Activated CD4-positive, alpha-beta T cell treated with anti-CD3 and anti-CD28 coated beads, Interleukin-2, Interleukin-4, amounts not matched to agents 100 ng/mL and 50 ng/mL, durations not matched to agents 16 hours and 8 hours (primary cell): ENCODE measurements at regions not wholly inside any gene's neighbourhood (a gene's known extent, or its start where the extent isn't known, plus 50 kb on each side); places are given as distances from the start of the nearest gene placed in this dataset.
A peak's percentile ranks its signal among the peaks of the same experiment; 100 is the strongest.
"Not testable (repeated sequence)": the region's sequence is repeated elsewhere in the genome, so short reads cannot be mapped to it uniquely, and the experiment has no call there.

ENCODE experiments used
- DNase-seq: peaks from one replicate; pipeline ENCODE4 v3.0.0-alpha.2; 2020; ENCODE audit warnings: low spot score

DNA sequence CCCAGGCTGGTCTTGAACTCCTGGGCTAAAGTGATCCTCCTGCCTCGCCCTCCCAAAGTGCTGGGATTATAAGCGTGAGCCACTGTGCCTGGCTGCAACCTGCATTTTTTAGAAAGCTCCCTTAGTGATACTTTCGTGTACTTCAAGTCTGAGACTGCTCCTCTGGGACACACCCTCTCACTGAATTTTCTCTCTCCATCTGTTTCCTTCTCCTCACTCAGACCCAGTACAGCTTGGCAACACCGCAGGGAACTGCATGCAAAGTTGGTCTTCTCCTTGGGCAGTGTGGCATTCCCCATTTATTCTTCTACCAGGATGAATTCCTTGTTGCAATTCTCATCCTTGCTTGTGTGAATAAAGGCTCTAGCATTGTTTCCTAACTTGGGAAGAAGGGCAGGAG is 175.9 kb downstream of the LPIN1 start:
- no peak for DNase-seq

DNA sequence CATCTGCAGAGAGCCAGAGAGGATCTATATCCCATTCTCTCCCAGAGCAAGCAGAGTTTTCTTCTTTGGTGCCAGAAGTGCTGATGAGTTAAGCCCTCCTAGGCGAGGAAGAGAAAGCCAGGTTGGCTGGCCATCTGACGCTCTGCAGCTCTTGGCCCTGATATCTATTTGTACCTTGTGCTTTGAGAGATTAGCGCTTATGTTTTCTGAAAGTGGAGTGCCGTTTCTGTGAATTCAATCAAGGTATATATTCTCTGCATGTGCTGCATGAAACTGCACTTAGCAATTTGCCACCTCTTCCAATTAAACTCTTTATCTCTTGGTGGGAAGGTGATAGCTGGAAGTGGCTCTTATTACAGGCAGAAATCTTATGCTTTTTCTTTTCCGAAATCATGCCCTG is 177.5 kb downstream of the LPIN1 start:
- no peak for DNase-seq

DNA sequence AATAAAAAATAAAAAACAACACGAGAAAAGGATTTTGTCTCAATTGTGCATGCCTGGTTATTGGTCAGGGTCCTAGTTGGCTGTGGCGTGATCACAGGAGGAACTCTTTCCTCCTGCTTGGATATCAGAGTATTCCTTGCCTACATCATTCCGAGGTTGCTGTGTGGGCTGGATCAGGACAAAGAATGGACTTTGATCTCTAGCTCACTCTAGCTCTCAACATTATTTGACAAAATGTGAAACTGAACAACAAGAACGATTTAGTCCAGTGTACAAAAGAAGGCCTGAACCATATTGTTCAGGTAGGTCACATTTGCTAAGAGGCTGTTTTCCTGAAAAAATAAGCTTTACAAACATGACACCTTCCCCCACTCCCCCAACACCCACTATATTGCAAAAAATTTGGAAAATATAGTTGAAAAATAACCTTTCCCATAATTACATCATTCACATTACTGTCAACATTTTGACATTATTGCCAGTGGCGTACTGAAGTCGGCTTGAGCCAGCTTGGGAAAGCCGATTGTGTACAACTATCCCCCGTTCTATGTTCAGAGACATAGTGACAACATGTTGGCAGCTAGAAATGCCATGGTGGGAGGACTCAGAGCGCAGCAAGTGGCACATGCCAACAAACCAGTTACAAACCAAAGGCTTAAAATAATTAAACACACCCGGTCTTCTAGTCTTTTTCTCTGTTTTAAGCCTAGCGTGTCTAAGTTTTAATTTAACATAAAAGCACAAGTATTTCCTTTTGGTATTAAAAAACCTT is 179.0 kb downstream of the LPIN1 start:
- no peak for DNase-seq

DNA sequence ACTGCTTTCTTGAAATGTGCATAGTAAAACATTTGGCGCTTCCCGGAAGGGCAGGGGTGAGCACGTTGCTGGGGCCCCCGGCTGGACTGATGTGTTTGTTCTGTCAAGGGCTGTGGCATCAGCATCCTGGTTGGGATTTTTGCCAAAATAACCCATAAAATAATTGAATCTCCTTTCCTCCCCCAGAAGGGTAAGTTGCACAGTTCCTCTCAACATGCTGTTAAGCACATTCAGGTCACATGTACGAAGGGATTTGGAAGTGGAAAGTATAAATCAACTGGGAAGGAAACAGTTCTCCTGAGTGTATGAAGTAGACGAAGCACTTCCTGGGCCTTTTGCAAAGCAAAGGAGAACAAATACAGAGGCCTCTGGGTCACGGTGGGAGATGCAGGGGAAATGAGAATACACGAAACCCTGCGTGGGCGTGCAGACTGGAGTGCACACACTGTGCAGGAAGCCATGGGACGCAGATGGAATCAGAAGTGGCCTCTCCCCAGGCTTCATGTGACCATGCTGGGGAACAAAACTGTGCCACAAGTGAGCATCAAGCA is 183.9 kb downstream of the LPIN1 start:
- DNase-seq = no peak

DNA sequence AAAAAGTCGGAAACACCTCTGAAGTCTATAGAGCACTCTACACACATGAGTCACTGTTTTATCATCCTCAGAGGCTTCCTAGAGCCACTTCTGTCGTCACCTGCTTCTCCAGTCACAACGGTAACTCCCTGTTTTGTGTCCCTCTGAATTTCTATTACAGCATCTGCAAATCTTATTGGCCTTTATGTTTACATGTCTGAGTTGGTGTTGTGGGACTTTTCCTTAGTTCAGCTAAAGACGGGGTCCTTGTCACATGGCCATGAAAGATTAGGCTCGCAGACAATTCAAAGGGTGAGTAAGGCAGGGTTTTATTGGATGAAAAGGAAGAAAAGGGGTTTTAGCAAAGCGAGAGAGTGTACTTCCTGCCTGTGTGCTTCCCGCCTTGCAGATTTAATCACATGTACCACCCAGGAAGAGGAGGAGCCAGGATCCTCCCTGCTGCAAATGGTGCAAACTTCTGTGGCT is 185.6 kb downstream of the LPIN1 start:
- no peak for DNase-seq

DNA sequence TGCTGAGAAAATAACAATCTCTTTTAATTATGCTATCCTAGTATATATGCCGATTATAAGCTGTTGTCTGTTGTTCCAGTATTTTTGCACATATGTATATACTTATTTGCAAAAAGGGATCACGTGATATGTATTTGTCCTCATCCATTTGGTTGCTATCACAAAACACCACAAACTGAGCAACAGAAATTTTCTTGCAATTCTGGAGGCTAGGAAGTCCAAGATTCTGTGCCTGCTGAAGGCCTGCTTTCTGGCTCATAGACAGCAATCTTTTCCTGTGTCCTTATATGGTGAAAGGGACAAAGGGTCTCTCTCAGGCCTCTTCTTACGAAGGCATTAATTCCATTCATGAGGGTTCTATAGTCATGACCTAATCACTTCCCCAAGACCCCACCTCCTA is 186.5 kb downstream of the LPIN1 start:
- DNase-seq = no peak

DNA sequence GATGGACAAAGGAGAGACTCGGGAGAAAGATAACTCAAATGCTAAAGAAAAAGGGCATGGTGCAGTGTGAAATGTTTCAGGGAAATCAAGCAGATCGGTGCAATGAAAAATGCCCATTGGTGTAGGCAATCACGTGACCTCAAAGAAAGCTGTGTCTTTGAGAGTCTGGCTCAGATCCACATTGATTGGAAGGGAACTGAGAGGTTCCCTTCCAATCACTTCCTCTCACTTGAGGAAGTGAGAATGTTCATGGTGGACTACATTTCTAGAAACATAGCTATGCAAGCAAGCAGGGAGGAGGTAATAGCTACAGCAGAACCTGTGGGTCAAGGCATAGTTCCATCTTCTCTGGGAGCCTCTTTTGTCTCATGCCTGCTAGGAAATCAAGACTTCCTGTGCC is 187.4 kb downstream of the LPIN1 start:
- DNase-seq = no peak

DNA sequence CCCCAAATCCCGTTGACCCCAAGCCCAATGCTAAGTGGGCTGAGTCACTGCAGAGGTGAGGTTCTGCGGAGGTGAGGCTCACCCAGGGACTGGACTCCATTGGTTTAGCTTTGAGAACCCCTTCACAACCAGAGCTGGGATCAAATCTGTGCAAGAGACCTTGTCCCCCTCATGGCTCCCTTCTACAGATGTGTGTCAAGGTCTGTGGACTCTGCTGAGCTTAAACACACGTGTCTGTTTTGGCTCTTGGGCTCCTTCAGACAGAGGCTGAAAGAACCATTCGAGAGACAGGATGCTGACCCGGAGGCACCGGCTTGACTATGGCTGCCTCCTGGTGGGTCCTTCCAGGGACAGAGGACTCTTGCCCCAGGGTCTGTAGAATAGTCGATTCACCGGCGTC is 190.3 kb downstream of the LPIN1 start:
- no peak for DNase-seq

DNA sequence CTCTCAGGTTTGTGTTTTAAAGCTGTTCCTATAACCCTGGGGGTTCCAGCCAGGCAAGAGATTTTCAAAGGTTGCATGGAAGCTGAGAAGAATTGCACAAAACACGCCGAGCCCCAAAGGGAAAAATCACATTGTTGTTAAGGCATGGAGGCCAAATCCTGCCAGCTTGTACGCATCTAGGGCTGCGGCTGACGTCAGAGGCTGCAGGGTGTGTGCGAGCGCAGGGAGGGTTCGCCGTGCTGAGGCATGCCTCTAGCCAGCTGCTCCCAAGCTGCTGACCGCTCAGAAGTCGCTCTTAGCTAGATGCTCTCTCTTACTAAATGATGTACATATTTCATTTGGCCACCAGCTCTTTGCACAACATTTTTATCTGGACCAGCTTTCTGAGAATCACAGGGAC is 191.8 kb downstream of the LPIN1 start:
- no peak for DNase-seq

DNA sequence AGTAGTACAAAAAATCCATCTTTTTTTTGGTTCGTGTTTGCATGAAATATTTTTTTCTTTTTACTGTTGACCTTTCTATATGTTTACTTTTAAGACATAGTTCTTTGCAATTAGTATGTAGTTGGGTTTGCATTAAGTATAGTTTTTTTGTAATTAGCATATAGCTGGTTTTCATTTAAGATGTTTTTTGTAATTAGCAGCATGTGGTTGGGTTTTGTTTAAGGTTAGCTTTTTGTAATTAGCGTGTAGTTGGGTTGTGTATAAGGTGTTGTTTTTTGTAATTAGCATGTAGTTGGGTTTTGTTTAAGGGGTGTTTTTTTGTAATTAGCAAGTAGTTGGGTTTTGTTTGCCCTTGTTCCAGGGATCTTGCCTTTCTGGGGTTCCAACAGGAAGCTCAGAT is 193.1 kb downstream of the LPIN1 start:
- no peak for DNase-seq

DNA sequence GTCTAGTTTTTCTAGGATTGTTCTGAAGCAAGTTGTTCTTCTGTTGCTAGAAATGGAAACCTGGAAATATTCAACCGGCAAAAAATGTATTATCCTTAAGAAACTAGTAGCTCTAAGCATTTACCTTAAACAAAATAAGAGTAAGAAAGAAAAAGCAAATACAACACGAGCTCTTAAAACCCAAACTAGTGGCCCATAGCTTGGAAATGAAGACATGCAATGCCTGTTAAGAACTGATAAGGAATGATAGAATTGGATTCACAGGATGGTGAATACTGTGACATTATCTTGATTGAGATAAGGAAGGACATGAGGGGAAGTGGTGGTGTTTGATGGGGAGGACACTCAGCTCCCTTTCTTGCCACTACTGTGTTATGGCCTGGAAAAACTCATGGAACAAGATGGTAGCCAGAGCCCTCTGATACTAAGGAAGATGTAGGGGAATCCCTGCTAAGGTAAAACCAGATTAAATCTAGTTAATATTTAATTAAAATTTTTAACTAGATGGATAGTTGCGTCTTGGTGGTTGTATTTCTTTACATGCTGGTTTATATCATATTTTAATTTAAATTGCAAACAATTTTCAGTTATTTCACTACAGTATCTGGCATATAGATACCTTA is 193.8 kb downstream of the LPIN1 start:
- no peak for DNase-seq

DNA sequence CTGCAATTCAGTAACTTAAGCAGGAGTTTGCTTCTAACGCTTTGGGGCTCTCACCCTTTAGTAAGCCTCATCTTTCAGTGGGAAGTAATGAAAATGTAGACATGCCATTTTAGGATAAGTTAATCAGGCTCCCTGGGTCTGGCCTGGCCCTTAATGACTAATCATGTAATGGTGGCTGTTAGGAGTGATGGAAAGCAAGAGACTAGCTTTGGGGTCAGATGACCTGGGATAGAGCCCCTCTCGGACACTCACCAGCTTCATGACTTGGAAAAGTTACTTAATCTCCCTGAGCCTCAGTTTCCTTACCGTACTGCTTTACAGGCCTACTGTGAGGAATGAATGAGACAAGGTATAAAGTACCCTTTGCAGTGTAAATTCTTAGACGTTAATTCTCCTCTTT is 194.4 kb downstream of the LPIN1 start:
- no peak for DNase-seq

DNA sequence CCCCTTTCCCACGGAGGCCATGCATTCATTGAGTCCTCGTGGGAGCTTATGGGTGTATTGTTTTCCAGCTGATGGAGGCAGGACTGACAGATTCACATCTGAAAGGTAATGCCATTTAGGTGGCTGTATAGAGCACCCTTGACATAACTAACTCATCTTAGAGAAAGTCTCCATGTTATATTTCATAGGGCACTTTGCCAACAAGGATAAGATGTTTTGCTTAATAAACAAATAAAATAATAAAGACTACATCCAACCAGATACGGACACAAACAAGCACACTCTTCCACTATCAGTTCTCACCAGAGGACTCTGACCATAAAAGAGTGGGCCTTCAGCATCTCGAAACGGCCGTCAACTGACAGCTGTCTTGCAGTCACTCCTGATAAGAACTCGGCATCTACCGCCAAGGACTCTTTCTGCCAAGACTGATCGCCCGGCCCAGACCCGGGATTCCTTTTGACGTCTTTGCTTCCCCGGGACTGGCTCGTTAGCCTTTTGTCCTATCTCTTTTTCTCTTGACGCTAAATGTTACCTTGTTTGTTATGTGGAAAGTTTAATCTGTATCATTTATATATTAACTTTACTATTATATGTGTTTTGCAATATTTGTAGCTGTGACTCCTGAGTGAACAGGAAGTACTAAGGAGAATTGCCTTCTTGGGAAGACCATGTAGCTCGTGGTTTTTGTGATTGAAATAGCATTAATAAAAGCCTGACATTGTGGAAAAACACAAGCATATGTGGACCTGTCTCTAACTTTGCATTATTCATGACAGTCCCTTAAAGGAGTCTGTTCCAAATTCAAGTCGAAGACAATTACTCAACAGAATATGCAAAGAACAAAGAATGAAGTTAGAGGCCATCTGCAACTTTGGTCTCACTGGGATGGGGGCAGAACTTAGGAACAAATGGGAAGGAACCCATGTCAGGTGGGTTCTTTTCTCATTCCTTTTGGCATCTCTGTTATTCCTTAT is 195.1 kb downstream of the LPIN1 start:
- no peak for DNase-seq

DNA sequence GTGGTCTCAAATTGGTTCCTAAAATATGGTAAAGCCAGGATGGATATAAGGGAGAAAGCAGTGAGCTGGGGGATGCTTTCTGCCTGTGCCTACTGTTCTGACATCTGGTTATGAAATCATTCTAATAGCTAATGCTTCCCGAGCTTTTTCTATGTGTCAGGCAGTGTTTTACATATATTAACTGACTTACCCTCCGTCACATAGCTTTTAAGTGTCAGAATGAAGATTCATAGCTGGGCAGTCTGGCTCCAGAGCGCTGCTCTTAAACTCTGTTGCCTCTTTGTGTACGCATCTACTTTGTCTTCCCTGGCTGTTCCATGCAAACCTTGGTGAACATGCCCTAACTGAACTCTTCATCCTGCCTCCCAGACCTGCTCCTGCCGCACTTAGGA is 195.7 kb downstream of the LPIN1 start:
- no peak for DNase-seq

DNA sequence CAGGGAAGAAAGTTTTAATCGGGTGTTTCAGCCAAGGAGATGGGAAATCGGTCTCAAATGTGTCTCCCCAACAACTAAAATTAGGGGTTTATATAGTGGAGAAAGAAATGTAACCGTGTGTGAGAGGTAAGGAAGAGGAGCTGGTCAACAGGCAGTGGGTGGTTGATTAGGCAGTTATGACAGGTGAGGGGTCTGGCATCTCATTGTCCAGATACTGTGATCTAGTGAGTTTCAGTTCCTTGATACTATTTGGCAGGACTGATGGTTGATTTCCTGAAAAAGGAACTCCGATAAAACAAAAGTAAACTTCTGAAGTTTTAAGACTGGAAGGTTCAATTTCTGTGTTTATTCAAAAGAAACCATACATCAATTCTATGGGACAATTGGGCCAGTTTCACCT is 197.9 kb downstream of the LPIN1 start:
- DNase-seq = no peak

DNA sequence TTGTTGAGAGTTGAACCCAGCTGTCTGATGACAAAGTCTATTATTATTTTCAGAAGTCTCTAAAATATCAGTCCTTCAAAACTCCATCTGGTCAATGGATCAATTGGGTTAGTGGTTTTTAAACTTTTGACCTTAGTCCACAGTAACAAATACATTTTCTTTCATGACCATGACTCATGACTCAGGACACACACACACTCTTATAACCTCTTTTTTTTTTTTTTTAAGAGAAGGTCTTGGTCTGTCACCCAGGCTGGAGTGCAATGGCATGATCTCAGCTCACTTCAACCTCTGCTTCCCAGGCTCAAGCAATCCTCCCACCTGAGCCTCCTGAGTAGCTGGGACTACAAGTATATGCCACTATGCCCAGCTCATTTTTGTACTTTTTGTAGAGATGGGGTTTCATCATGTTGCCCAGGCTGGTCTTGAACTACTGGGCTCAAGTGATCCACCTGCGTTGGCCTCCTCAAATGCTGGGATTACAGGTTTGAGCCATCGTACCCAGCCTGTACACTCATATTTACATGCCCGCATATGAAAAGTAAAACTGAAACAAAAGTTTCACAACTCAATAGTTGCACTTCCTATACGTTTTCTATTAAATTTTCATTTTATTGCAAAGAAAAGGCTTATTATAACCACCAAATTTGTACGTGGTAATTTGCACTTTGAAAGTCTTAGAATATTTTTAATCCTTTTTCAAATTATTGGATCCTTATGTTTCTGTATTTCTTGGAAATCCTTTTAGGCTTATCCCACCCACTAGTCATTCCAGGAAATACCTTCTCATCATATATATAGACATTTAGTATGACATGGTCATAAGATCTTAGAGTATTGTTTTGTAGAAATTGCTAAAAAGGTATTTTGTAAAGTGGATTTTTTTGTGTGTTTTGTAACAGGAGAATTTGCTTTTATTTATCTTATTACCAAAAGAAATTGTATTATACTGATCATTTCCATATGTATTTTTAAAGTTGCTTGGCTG is 199.0 kb downstream of the LPIN1 start:
- DNase-seq = peak; percentile 53

DNA sequence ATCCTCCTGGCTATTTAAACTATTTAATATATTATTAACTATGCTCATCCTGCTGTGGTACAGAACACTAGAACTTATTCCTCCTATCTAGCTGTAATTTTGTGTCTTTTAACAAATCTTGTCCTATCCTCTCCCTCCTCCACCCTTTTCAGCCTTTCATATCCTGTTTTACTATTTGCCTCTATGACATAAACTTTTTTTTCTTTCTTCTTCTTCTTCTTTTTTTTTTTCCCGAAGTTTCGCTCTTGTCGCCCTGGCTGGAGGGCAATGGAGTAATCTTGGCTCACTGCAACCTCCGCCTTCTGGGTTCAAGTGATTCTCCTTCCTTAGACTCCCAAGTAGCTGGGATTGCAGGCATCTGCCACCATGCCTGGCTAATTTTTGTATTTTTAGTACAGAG is 201.5 kb downstream of the LPIN1 start:
- DNase-seq = no peak

DNA sequence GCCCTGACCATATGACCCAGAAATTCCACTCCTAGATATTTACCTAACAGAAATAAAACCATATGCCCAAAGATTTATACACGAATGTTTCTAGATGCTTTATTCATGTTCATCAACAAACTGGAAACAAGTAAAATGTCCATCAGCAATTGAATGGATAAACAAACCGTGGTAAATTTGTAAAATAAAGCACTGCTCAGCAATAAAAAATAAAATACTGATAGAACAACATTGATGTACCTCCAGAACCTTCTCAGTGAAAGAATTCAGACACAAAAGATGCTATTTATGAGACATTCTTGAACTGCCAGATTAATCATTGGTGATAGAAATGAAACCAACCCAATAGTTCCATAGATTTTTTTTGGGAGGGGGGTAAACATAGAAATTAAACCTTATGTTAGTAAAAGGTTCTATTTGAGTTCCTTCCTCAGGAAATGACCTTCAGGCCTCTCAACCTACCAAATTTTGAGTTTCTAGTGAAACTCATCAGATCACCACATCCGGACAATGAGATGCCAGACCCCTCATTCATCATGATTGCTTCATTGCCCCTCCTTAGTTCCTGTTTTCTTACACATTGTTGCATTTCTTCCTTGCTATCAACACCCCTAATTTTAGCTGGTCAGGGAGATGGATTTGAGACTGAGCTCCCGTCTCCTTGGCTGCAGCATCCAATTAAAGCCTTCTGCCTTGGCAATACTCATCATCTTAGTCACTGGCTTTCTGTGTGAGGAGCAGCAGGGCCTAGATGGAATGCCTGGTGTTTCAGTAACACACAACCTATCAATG is 203.5 kb downstream of the LPIN1 start:
- DNase-seq = no peak

DNA sequence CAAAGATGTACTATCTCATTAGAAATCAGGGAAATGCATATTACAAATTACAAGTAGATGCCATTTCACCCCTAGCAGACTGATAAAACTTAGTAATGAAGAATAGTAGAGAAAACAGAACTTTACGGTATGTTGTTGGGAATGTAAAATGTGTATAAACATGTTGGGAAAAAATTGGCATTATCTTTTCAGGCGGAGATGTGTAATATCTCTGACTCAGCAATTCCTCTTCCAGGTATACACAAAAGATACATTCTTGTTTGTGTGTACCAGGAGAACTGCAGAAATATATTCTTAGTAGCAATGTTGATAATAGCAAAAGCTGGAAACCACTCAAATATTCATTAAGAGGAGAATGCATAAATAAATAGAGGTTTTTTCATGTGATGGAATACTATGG is 204.5 kb downstream of the LPIN1 start:
- DNase-seq = no peak

DNA sequence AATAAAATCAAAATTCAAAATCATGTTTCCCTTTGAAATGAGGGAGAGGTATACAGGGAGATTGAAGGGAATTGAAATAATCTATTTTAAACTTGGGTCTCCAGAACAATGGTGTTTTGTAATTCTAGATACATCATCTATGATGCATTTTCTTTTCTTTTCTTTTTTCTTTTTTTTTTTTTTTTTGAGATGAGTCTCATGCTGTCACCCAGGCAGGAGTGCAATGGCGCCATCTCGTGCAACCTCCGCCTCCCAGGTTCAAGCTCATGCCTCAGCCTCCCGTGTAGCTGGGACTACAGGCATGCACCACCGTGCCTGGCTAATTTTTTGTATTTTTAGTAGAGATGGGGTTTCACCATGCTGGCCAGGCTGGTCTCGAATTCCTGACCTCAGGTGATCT is 205.1 kb downstream of the LPIN1 start:
- not testable (repeated sequence) for DNase-seq
